ENCODE measurements at regions not wholly inside any gene's neighbourhood (a gene's known extent, or its start where the extent isn't known, plus 50 kb on each side); places are given as distances from the start of the nearest gene placed in this dataset.

- Histone ChIP-seq H2BK120ac (ENCODE audit: low read depth, low read length) (no peak overlapping the region), H4K5ac (ENCODE audit: low read depth, low read length) (no peak overlapping the region), H2AK5ac (ENCODE audit: low read depth, low read length) (no peak overlapping the region), H3K4me3 (ENCODE audit: insufficient read depth, low read depth, low read length) (no peak overlapping the region), H4K91ac (ENCODE audit: insufficient read depth, low read depth, low read length) (no peak overlapping the region), H3K9me1 (ENCODE audit: insufficient read depth, low read length) (no peaks in the 10 kb centered on the region), H2AFZ (replicated peaks; ENCODE audit: low read length, poor library complexity) (no peak overlapping the region), H3K4me2 (ENCODE audit: low read depth, low read length) (no peak overlapping the region), H2BK5ac (ENCODE audit: low read depth, low read length, poor library complexity, severe bottlenecking) (no peak overlapping the region), H3K27ac (ENCODE audit: insufficient read depth, low read length) (no peak overlapping the region), H3K56ac (ENCODE audit: extremely low read depth, insufficient read depth, low read length) (no peak overlapping the region), H3K79me1 (ENCODE audit: low read depth in 1 of 2, low read length in 2 of 2) (no peaks in the 10 kb centered on the region), H2AK9ac (replicated peaks; ENCODE audit: low read depth, low read length, poor library complexity) (no peak overlapping the region), H3K23ac (ENCODE audit: low read depth, low read length) (no peak overlapping the region), H3K27me3 (ENCODE audit: control insufficient read depth, insufficient read depth, low read length) (no peaks in the 10 kb centered on the region), H3K9me3 (ENCODE audit: control insufficient read depth, insufficient read depth, low read length) (no peaks in the 10 kb centered on the region), H3K4ac (ENCODE audit: low read depth, low read length) (no peak overlapping the region), H3K14ac (replicated peaks; ENCODE audit: low read depth, low read length) (no peak overlapping the region), H4K8ac (ENCODE audit: low read depth in 2 of 2, low read length in 2 of 2) (no peak overlapping the region), H3K9ac (ENCODE audit: low read depth, low read length) (no peak overlapping the region), H3K36me3 (ENCODE audit: control insufficient read depth, insufficient read depth, low read length) (no peaks in the 10 kb centered on the region), H3K18ac (ENCODE audit: low read depth, low read length) (no peak overlapping the region), H3K4me1 (ENCODE audit: control insufficient read depth, insufficient read depth, low read length) (no peaks in the 10 kb centered on the region), H2BK15ac (ENCODE audit: low read depth, low read length) (no peak overlapping the region), H2BK20ac (ENCODE audit: low read depth, low read length) (no peak overlapping the region), H4K20me1 (ENCODE audit: insufficient read depth, low read length) (no peaks in the 10 kb centered on the region)
- BruUV-seq (replicated peaks), result no TSS peak
- WGBS, 2 experiments (ENCODE audit: extremely low coverage in 2 of 2, insufficient read length in 1 of 2), result no CpG with 5 or more reads among the region's 1 CpG
- ATAC-seq (ENCODE audit: low read depth) (no peak), DNase-seq (no peak)
- in situ Hi-C loops (cut with MboI; ENCODE audit: low sequenced_read_pairs), result no loop called here
- TF ChIP-seq BHLHE40 (IDR thresholded peaks at IDR 0.05; ENCODE audit: low read depth, low read length), result no peak
- no peak for TF ChIP-seq RFX5 (IDR thresholded peaks at IDR 0.05; ENCODE audit: low read depth, low read length)
- no peak for TF ChIP-seq USF2 (IDR thresholded peaks at IDR 0.05; ENCODE audit: low read depth, low read length)
- TF ChIP-seq RCOR1 (IDR thresholded peaks at IDR 0.05; ENCODE audit: insufficient replicate concordance, low read length), result no peak
- no peak for TF ChIP-seq FOS (IDR thresholded peaks at IDR 0.05; ENCODE audit: low read depth, low read length)
- ChIA-PET CTCF (interaction anchor here (0.9 kb wide), 1 partner anchor 132 kb away, joined by 3 read pairs; no protein-coding TSS in a partner anchor), POLR2A (ENCODE audit: unreplicated experiment) (no interaction called here)
- dilution Hi-C loops (cut with HindIII; ENCODE audit: low sequenced_read_pairs, unreplicated experiment), result no loop called here
- intact Hi-C loops (cut with micrococcal nuclease), result no loop called here
These were observed 151.8 kb upstream of the TGFBR2 start for GRCh38 chr3:30454636-30455035.

Measured in IMR-90 (cell line).